Stomach smooth muscle (tissue), 2 donors: ENCODE measurements at regions not wholly inside any gene's neighbourhood (a gene's known extent, or its start where the extent isn't known, plus 50 kb on each side); places are given as distances from the start of the nearest gene placed in this dataset.

Source experiments
- H3K27ac ChIP-seq: one replicate; pipeline ENCODE4 v1.7.0; 2013; ENCODE audit warnings: mild to moderate bottlenecking, low read length, inconsistent platforms
- H3K27me3 ChIP-seq, 2 donors: one replicate each; pipeline ENCODE4 v1.7.0; 2013; ENCODE audit warnings: low read length in 2 of 2; ENCODE audit not compliant: insufficient read depth in 2 of 2, control insufficient read depth in 1 of 2
- H3K36me3 ChIP-seq, 2 donors: one replicate each; pipeline ENCODE4 v1.7.0; 2013; ENCODE audit warnings: low read length in 2 of 2; ENCODE audit not compliant: control insufficient read depth in 2 of 2, insufficient read depth in 2 of 2
- H3K4me1 ChIP-seq: one replicate; pipeline ENCODE4 v1.7.0; 2013; ENCODE audit warnings: low read length; ENCODE audit not compliant: control insufficient read depth, insufficient read depth
- H3K4me3 ChIP-seq, 2 donors: one replicate each; pipeline ENCODE4 v1.7.0; 2013; ENCODE audit warnings: low read length in 2 of 2
- H3K9ac ChIP-seq, 2 donors: one replicate each; pipeline ENCODE4 v1.7.0; 2013; ENCODE audit warnings: low read length in 2 of 2, mild to moderate bottlenecking in 1 of 2
- H3K9me3 ChIP-seq, 2 donors: one replicate each; pipeline ENCODE4 v1.7.0; 2013; ENCODE audit warnings: low read length in 2 of 2; ENCODE audit not compliant: control insufficient read depth in 2 of 2
- donor health status: healthy.
- donor health status: Pancreatic carcinoma.

DNA sequence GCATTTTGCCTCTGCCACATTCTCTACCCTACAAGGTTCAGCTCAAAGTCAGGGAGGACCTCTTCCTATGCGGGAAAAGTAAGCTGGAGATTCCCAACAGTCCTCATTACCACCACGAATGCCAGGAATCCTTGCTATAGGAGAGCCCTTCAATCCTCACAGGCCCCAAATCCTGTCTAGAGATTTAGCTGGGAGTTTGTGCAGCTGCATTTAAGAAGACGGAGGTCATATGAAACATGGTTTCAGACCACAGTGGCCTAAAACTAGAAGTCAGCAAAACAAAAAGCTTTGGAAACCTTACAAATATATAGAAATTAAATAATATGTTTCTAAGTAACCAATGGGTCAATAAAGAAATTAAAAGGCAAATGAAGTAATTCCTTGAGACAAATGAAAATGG is 415.3 kb upstream of the SETBP1 start:
- Histone ChIP-seq H3K27ac (no peak overlapping the region), H3K4me1 (no peaks in the 10 kb centered on the region), H3K27me3 (no peaks in the 10 kb centered on the region), H3K9me3 (no peaks in the 10 kb centered on the region), H3K4me3 (no peak overlapping the region), H3K9ac (no peak overlapping the region), H3K36me3 (no peaks in the 10 kb centered on the region)

- no peak overlapping the region for H3K4me3 ChIP-seq
- H3K27ac ChIP-seq = no peak overlapping the region
- H3K36me3 ChIP-seq = no peaks in the 10 kb centered on the region
- H3K27me3 ChIP-seq = no peaks in the 10 kb centered on the region
- no peak overlapping the region for H3K9ac ChIP-seq
- no peaks in the 10 kb centered on the region for H3K4me1 ChIP-seq
- no peaks in the 10 kb centered on the region for H3K9me3 ChIP-seq
Measured at GRCh38 chr18:44273298-44273697, 407.4 kb upstream of the SETBP1 start.

GRCh38 chr18:44280479-44280878 is 400.2 kb upstream of the SETBP1 start:
- Histone ChIP-seq H3K9me3 (no peaks in the 10 kb centered on the region), H3K9ac (no peak overlapping the region), H3K27ac (no peak overlapping the region), H3K4me1 (no peaks in the 10 kb centered on the region), H3K27me3 (no peaks in the 10 kb centered on the region), H3K4me3 (no peak overlapping the region), H3K36me3 (no peaks in the 10 kb centered on the region)

DNA sequence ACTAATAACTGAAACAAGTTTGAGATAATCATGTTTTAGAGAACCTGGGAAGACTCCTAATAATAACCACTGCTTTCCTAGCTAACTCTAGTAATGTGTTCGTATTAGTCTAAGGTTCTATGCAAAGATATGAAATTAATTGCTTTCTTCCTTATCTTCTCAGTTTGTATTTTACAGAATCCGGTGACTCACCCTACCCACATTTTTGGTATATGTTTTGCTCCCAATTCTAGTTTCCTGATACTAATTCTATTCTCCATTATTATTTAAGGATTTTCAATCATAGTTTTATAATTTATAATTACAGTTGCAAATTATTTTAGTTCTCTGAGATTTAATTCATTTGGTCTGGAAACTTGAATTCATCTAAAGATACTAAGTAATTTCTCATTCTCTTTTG is 394.6 kb upstream of the SETBP1 start:
- Histone ChIP-seq H3K36me3 (no peaks in the 10 kb centered on the region), H3K4me1 (no peaks in the 10 kb centered on the region), H3K27me3 (no peaks in the 10 kb centered on the region), H3K4me3 (no peak overlapping the region), H3K9ac (no peak overlapping the region), H3K9me3 (no peaks in the 10 kb centered on the region), H3K27ac (no peak overlapping the region)

GRCh38 chr18:44290366-44290977 is 390.2 kb upstream of the SETBP1 start:
- Histone ChIP-seq H3K4me1 (no peaks in the 10 kb centered on the region), H3K36me3 (no peaks in the 10 kb centered on the region), H3K9ac (no peak overlapping the region), H3K4me3 (no peak overlapping the region), H3K9me3 (no peaks in the 10 kb centered on the region), H3K27ac (no peak overlapping the region), H3K27me3 (no peaks in the 10 kb centered on the region)

GRCh38 chr18:44298566-44298965 is 382.1 kb upstream of the SETBP1 start:
- Histone ChIP-seq H3K9ac (no peak overlapping the region), H3K27me3 (no peaks in the 10 kb centered on the region), H3K27ac (no peak overlapping the region), H3K4me1 (no peaks in the 10 kb centered on the region), H3K36me3 (no peaks in the 10 kb centered on the region), H3K9me3 (no peaks in the 10 kb centered on the region), H3K4me3 (no peak overlapping the region)

- no peaks in the 10 kb centered on the region for H3K9me3 ChIP-seq
- H3K9ac ChIP-seq = no peak overlapping the region
- H3K4me3 ChIP-seq = no peak overlapping the region
- H3K36me3 ChIP-seq = no peaks in the 10 kb centered on the region
- no peaks in the 10 kb centered on the region for H3K4me1 ChIP-seq
- no peak overlapping the region for H3K27ac ChIP-seq
- no peaks in the 10 kb centered on the region for H3K27me3 ChIP-seq
Measured at GRCh38 chr18:44309185-44309584, 371.5 kb upstream of the SETBP1 start.

DNA sequence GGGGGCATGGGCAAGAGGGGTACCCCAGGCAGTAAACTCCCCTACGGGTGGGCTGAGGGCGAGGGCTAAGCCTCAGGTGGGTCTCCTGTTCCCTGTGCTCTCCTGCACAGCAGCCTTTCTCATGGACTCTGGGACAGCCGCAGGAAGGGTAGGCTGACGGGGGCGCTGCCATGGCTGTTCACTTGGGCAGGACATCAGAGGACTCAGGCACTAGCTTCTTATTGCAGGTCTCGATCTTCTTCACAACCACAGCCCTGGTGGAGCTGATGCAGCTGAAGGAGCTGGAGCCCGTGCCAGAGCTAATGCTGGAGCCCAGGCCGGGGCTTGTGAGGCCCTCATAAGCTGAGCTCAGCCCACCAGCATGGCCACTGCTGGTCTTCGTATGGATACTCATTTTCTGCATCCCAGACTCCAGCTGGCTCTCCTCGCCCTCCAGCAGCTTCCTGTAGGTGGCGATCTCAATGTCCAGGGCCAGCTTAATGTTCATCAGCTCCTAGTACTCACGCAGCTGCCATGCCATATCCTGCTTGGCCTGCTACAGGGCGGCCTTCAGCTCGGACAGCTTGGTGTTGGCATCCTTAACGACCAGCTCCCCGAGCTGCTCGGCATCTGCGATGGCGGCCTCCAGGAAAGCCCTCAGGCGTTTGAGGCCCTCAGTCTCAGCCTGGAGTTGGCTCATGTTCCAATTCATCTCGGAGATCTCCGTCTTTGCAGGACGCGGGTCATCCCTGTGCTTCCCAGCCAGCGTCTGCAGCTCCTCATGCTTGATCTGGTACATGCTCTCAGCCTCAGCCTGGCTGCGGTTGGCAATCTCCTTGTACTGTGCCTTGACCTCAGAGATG is 359.8 kb upstream of the SETBP1 start:
- Histone ChIP-seq H3K9ac (no peak overlapping the region), H3K4me3 (no peak overlapping the region), H3K4me1 (no peaks in the 10 kb centered on the region), H3K36me3 (no peaks in the 10 kb centered on the region), H3K27me3 (no peaks in the 10 kb centered on the region), H3K9me3 (no peaks in the 10 kb centered on the region), H3K27ac (no peak overlapping the region)

- Histone ChIP-seq H3K27ac (no peak overlapping the region), H3K27me3 (no peaks in the 10 kb centered on the region), H3K36me3 (no peaks in the 10 kb centered on the region), H3K4me1 (no peaks in the 10 kb centered on the region), H3K9me3 (no peaks in the 10 kb centered on the region), H3K9ac (no peak overlapping the region), H3K4me3 (no peak overlapping the region)
Measured at GRCh38 chr18:44321868-44322590, 358.7 kb upstream of the SETBP1 start.

- Histone ChIP-seq H3K36me3 (no peaks in the 10 kb centered on the region), H3K27ac (no peak overlapping the region), H3K4me1 (no peaks in the 10 kb centered on the region), H3K27me3 (no peaks in the 10 kb centered on the region), H3K9me3 (no peaks in the 10 kb centered on the region), H3K4me3 (no peak overlapping the region), H3K9ac (no peak overlapping the region)
Measured at GRCh38 chr18:44323125-44323524, 357.6 kb upstream of the SETBP1 start.

- Histone ChIP-seq H3K9ac (no peak overlapping the region), H3K36me3 (no peaks in the 10 kb centered on the region), H3K27ac (no peak overlapping the region), H3K4me3 (no peak overlapping the region), H3K4me1 (no peaks in the 10 kb centered on the region), H3K9me3 (no peaks in the 10 kb centered on the region), H3K27me3 (no peaks in the 10 kb centered on the region)
Measured at GRCh38 chr18:44324361-44324760, 356.3 kb upstream of the SETBP1 start.
